GM12872 (cell line): ENCODE measurements at regions not wholly inside any gene's neighbourhood (a gene's known extent, or its start where the extent isn't known, plus 50 kb on each side); places are given as distances from the start of the nearest gene placed in this dataset.

Experiments
- CTCF ChIP-seq: IDR thresholded peaks from 3 replicates; pipeline ENCODE4 v1.5.1; 2011; ENCODE audit warnings: low read depth, mild to moderate bottlenecking, low read length, moderate library complexity; ENCODE audit not compliant: insufficient read depth

GRCh38 chr17:33904476-33904875 lies 350.6 kb upstream of the CCL2 start:
- TF ChIP-seq CTCF, result no peak

DNA sequence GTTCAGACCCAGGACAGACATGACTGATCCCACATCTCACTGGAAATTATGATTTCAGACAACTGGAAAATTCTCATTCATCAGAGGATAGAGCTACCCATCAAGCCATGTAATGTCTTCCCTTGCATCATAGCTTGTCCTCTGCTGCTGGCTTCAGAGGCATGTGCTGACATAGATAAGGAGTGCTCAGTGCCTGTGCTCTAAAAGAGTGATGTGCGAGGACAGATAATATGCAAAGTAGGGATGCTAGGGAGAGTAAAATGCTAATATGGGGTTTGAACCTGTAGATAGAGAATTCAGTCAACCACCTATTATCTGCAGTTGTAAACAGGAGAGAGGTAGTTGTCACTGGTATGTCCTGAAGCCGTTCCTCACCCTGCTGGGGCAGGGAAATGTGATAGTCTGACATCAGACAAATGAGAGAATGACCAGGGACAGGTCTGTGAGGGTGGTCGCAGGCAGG lies 349.7 kb upstream of the CCL2 start:
- TF ChIP-seq CTCF, result no peak

DNA sequence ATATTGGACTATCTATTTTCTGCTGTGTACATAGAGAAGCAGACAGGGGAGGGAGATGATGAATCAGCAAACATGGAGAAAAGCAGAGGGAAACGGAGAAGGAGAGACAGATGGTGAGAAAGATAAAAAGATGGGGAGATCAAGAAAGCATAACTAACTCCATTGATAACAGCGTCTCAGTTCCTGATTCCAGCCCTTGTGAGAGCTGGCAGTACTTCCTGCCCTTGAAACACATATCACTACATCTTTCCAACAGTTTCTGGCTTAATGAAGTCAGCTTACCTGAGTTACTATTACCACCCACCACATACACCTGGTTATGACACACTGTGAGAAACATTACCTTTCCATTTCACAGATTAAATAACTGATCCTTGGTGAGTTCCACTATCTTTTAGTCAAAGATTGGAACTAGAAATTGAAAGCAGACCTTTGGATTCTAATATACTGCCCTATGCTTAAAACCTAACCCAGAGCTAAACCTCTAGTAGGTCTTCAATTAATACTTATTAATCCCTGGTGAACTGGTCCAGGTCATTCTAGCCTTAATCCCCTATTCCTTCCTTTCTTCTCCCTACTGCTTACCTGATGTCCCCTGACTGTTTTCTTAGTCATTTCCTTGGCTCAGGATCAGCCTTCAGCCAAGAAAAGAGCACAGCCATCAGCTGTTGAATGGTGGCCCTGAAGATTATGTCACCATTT lies 346.6 kb upstream of the CCL2 start:
- no peak for TF ChIP-seq CTCF

GRCh38 chr17:33910200-33910857 lies 344.8 kb upstream of the CCL2 start:
- no peak for TF ChIP-seq CTCF

DNA sequence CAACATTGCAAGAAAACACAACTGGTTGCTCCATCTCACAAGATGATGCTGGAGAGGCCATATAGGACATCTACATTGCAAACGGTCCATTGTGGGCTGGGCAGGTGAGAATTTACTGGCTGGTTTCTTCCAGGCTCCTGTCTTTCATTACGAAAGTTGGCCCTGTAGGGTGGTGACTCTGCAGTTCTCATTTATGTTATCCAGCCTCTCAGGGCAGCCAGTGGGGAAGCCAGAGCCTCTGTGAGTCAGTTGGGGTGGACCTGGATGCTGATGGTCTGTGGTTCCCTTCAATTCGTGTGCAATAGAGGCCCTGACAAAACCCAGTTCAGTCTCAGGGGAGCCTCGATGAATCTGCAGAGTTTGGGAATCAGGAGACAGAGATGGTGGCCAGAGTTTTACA lies 341.0 kb upstream of the CCL2 start:
- TF ChIP-seq CTCF, result no peak

DNA sequence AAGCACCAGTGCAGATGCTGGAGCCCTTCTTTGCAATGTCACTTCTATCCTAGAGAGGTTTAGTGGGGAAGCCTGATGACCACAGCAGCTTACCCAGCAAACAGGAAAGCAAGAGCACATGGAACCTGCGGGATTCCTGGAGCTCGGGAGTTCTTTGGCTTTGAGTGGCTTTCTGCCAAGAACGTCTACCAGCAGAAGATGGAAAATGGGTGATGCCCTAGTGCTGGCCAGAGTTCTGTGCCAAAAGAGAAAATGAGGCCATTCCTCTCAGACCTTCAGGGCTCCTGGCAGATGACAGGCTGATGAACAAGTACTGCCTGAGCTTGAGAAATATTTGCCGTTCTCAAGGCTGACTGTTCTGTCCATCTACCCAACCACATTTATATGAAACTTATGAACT lies 332.1 kb upstream of the CCL2 start:
- TF ChIP-seq CTCF, result no peak

- TF ChIP-seq CTCF, result no peak
These were observed 331.0 kb upstream of the CCL2 start for GRCh38 chr17:33924104-33924503.
